HEK293T (cell line): ENCODE measurements at regions not wholly inside any gene's neighbourhood (a gene's known extent, or its start where the extent isn't known, plus 50 kb on each side); places are given as distances from the start of the nearest gene placed in this dataset.
A peak's percentile ranks its signal among the peaks of the same experiment; 100 is the strongest.

ENCODE experiments used
- CTCF ChIA-PET: fragments of 350-600 bp; formaldehyde crosslinking; extraction: SDS; loops from one replicate; lab custom pipeline; 2021; ENCODE audit warnings: antibody characterized with exemption, inconsistent platforms; lab: Yijun Ruan, JAX
- POLR2A ChIA-PET: fragments of 350-600 bp; formaldehyde crosslinking; extraction: SDS; loops from one replicate; lab custom pipeline; 2020; ENCODE audit warnings: antibody characterized with exemption, inconsistent platforms; lab: Yijun Ruan, JAX
- DNase-seq: peaks from one replicate; pipeline ENCODE4 v3.0.0; 2012; ENCODE audit warnings: mixed read lengths; ENCODE audit errors: extremely low spot score
- ARNT ChIP-seq: fragments of 450-650 bp; IDR thresholded peaks from 2 replicates; pipeline ENCODE4 v1.6.1; 2017; ENCODE audit warnings: mild to moderate bottlenecking
- BHLHE40 ChIP-seq: fragments of 450-650 bp; IDR thresholded peaks from 2 replicates; pipeline ENCODE4 v1.6.1; 2016; ENCODE audit warnings: mild to moderate bottlenecking, moderate library complexity, borderline replicate concordance
- CTBP1 ChIP-seq: fragments of 450-650 bp; IDR thresholded peaks from 2 replicates; pipeline ENCODE4 v1.6.1; 2016; ENCODE audit warnings: borderline replicate concordance
- ELF4 ChIP-seq: fragments of 450-650 bp; IDR thresholded peaks from 2 replicates; pipeline ENCODE4 v1.6.1; 2017; ENCODE audit warnings: antibody characterized with exemption
- FOXA1 ChIP-seq: fragments of 450-650 bp; IDR thresholded peaks from 2 replicates; pipeline ENCODE4 v1.6.1; 2016; ENCODE audit warnings: mild to moderate bottlenecking
- FOXK2 ChIP-seq: fragments of 450-650 bp; IDR thresholded peaks from 2 replicates; pipeline ENCODE4 v1.6.1; 2016; ENCODE audit warnings: mild to moderate bottlenecking
- FOXM1 ChIP-seq: fragments of 450-650 bp; IDR thresholded peaks from 2 replicates; pipeline ENCODE4 v1.6.1; 2017; ENCODE audit warnings: mild to moderate bottlenecking, borderline replicate concordance
- HDGF ChIP-seq: fragments of 450-650 bp; IDR thresholded peaks from 2 replicates; pipeline ENCODE4 v1.6.1; 2017; ENCODE audit warnings: antibody characterized with exemption, borderline replicate concordance
- L3MBTL2 ChIP-seq: fragments of 450-650 bp; conservative IDR thresholded peaks from 2 replicates; pipeline ENCODE4 v1.6.1; 2016; ENCODE audit warnings: mild to moderate bottlenecking
- LEF1 ChIP-seq: fragments of 450-650 bp; IDR thresholded peaks from 2 replicates; pipeline ENCODE4 v1.6.1; 2017; ENCODE audit warnings: mild to moderate bottlenecking, borderline replicate concordance
- NFRKB ChIP-seq: fragments of 450-650 bp; IDR thresholded peaks from 2 replicates; pipeline ENCODE4 v1.6.1; 2016; ENCODE audit warnings: mild to moderate bottlenecking, moderate library complexity
- PKNOX1 ChIP-seq: fragments of 450-650 bp; IDR thresholded peaks from 2 replicates; pipeline ENCODE4 v1.6.1; 2016
- SP1 ChIP-seq: fragments of 450-650 bp; IDR thresholded peaks from 2 replicates; pipeline ENCODE4 v1.6.1; 2017
- SUZ12 ChIP-seq: fragments of 450-650 bp; IDR thresholded peaks from 2 replicates; pipeline ENCODE4 v1.6.1; 2016; ENCODE audit warnings: mild to moderate bottlenecking
- TARDBP ChIP-seq: fragments of 450-650 bp; IDR thresholded peaks from 2 replicates; pipeline ENCODE4 v1.6.1; 2016
- ZNF384 ChIP-seq: fragments of 450-650 bp; IDR thresholded peaks from 2 replicates; pipeline ENCODE4 v1.6.1; 2016

- DNase-seq = no peak
- ChIA-PET POLR2A (no interaction called here), CTCF (no interaction called here)
- TF ChIP-seq LEF1 (no peak), FOXM1 (no peak), SP1 (peak; percentile 30; the same call in 1 of the 2 replicates), BHLHE40 (no peak)
Measured at GRCh38 chr15:95716708-95717107, 613.8 kb upstream of the NR2F2 start.

GRCh38 chr15:95718441-95718840, 612.1 kb upstream of the NR2F2 start:
- TF ChIP-seq NFRKB = no peak
- TF ChIP-seq SP1 = no peak
- TF ChIP-seq FOXK2 = no peak
- TF ChIP-seq FOXA1 = no peak
- TF ChIP-seq L3MBTL2 = no peak
- no peak for TF ChIP-seq ZNF384
- TF ChIP-seq TARDBP = no peak
- TF ChIP-seq ARNT = no peak
- TF ChIP-seq LEF1 = no peak
- no peak for TF ChIP-seq PKNOX1
- no peak for TF ChIP-seq ELF4
- no peak for TF ChIP-seq HDGF
- TF ChIP-seq BHLHE40 = no peak
- TF ChIP-seq CTBP1 = no peak
- no peak for TF ChIP-seq FOXM1
- no peak for TF ChIP-seq SUZ12
- POLR2A ChIA-PET = no interaction called here
- no peak for DNase-seq
- CTCF ChIA-PET = interaction anchor here (0.5 kb wide), 1 partner anchor 1047 kb away, joined by 6 read pairs; no protein-coding TSS in a partner anchor

- CTCF ChIA-PET = no interaction called here
- POLR2A ChIA-PET = no interaction called here
- no peak for TF ChIP-seq ELF4
- TF ChIP-seq CTBP1 = no peak
- no peak for TF ChIP-seq ARNT
- no peak for TF ChIP-seq BHLHE40
- TF ChIP-seq LEF1 = no peak
- no peak for TF ChIP-seq ZNF384
- no peak for TF ChIP-seq SP1
- TF ChIP-seq FOXK2 = no peak
- TF ChIP-seq L3MBTL2 = no peak
- TF ChIP-seq FOXA1 = no peak
- TF ChIP-seq HDGF = no peak
- no peak for TF ChIP-seq FOXM1
- TF ChIP-seq TARDBP = no peak
- TF ChIP-seq NFRKB = no peak
- TF ChIP-seq PKNOX1 = no peak
- no peak for TF ChIP-seq SUZ12
- DNase-seq = no peak
Measured at GRCh38 chr15:95724908-95725633, 605.4 kb upstream of the NR2F2 start.

- DNase-seq = no peak
- CTCF ChIA-PET = no interaction called here
- no peak for TF ChIP-seq FOXA1
- no peak for TF ChIP-seq TARDBP
- POLR2A ChIA-PET = no interaction called here
Measured at GRCh38 chr15:95726891-95727290, 603.6 kb upstream of the NR2F2 start.

GRCh38 chr15:95733931-95734330, 596.6 kb upstream of the NR2F2 start:
- POLR2A ChIA-PET = no interaction called here

More at GRCh38 chr15:95733931-95734330, 596.6 kb upstream of the NR2F2 start:
- no peak for TF ChIP-seq SUZ12
- no peak for TF ChIP-seq LEF1
- TF ChIP-seq FOXK2 = no peak
- no peak for TF ChIP-seq PKNOX1
- no peak for TF ChIP-seq NFRKB
- TF ChIP-seq FOXM1 = no peak
- TF ChIP-seq ZNF384 = no peak
- no peak for TF ChIP-seq TARDBP
- TF ChIP-seq SP1 = no peak
- no peak for TF ChIP-seq L3MBTL2
- TF ChIP-seq ARNT = no peak
- no peak for TF ChIP-seq HDGF
- no peak for TF ChIP-seq BHLHE40
- CTCF ChIA-PET = interaction anchor here (0.6 kb wide), 1 partner anchor 534 kb away, joined by 3 read pairs; no protein-coding TSS in a partner anchor
- no peak for DNase-seq
